GM18867 (cell line): ENCODE measurements at regions not wholly inside any gene's neighbourhood (a gene's known extent, or its start where the extent isn't known, plus 50 kb on each side); places are given as distances from the start of the nearest gene placed in this dataset.

Experiments used
- ATAC-seq: cut with Tn5 transposase; IDR thresholded peaks from one replicate; pipeline ENCODE4 v1.9.1; 2021; ENCODE audit warnings: mild to moderate bottlenecking, moderate library complexity; ENCODE audit not compliant: unreplicated experiment

DNA sequence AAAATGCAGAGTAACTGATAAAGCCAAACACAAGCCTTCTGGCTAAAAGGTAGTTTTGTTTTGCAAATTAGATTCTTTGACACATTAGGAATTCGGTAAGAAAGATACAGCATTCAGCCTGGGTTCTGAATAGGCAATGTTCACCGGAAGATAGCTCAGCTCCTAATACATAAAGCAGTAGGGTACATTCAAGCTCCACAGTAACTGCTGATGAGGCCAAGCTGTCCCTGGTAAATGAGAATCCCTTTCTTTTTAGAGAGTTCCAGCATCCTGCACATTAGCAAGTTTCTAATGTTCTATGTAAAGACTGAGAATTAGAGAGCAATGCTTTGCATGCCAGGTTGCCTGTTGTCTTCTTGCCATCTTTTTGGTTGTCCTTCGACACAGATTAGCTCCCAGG, 316.3 kb upstream of the SLC14A2 start:
- ATAC-seq, result no peak

DNA sequence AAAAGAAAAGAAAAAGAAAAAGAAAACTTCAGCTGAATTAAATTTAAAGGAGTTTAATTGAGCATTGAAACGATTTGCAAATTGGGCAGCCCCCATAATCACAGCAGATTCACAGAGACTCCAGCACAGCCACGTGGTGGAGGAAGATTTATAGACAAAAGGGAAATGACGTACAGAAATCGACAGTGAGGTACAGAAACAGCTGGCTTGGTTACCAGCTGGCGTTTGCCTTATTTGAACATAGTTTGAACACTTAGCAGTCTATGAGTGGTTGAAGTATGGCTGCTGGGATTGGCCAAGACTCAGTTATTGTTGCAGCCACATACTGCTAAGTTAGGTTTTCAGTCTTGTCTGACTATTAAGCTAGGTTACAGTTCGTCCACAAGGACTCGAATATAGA, 312.2 kb upstream of the SLC14A2 start:
- ATAC-seq, result no peak

GRCh38 chr18:45304558-45304957, 310.7 kb upstream of the SLC14A2 start:
- ATAC-seq, result no peak

- no peak for ATAC-seq
Observed at GRCh38 chr18:45312555-45313126, 302.6 kb upstream of the SLC14A2 start.

GRCh38 chr18:45316127-45316526, 299.1 kb upstream of the SLC14A2 start:
- ATAC-seq, result no peak

DNA sequence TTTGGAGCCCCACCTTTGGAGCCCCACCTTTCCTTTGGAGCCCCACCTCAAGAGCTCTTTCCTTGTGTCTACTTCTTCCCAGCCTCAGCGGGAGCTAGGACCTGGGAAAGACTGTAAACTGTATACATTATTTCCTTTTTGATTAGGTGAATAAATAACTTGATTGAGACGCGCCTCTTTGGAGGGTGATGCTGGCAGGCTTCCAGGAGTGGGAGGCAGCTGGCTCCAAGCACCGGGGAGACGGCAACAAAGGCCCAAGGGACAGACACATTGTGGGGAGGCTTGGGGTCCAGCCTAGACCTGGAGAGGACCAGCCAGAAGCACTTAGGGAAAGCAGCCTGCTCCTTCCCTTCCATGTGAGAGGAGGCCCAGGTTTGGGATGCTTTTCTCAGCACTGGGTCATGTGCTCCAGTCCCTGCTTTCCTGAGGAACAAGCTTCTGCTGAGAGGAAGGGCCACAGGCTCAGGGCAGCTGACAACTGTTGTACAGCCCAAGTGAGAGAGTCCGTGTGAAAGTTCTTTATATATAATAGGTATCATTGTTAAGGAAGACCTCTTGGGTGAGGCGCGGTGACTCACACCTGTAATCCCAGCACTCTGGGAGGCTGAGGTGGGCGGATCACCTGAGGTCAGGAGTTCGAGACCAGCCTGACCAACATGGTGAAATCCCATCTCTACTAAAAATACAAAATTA, 297.2 kb upstream of the SLC14A2 start:
- ATAC-seq, result no peak

DNA sequence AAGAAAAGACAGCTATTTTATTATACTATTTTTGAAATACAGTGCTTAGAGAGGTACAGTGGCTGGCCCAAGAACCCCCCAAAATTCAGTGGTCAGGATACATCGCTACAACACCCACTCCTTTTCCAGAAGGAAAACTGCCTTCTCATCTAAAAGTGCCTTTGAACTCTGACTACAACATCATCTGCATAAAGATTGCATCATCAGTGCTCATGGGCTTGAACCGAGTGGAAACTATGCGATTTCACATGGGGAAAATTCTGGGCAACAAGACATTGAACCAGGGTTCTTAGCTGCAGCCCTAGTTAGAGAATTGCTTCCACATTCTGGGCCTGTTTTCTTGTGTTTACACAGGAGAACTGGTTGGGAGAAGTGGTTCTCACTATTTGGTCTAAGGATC, 294.6 kb upstream of the SLC14A2 start:
- ATAC-seq, result no peak

GRCh38 chr18:45321520-45321919, 293.8 kb upstream of the SLC14A2 start:
- ATAC-seq, result no peak

- no peak for ATAC-seq
Observed at GRCh38 chr18:45322343-45322742, 292.9 kb upstream of the SLC14A2 start.

DNA sequence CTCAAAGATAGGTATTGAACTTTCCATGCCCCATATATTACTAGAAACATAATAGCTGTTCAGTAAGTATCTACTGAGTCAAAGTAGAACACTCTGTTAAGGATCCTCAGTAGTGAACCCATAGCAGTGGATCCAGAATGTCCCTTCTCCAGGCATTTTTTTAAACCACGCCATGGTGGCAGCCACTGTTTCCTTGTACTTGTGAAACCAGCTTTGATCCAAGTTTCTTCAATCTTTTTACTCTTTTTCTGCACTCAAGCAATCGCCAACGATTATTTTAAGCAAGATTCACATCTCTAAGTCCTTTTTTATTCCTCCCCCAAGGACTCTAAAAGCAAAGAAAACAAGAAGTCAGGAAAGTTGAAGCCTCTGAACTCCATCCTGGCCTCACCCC, 291.2 kb upstream of the SLC14A2 start:
- ATAC-seq, result no peak

GRCh38 chr18:45324495-45325113, 290.7 kb upstream of the SLC14A2 start:
- ATAC-seq, result no peak

DNA sequence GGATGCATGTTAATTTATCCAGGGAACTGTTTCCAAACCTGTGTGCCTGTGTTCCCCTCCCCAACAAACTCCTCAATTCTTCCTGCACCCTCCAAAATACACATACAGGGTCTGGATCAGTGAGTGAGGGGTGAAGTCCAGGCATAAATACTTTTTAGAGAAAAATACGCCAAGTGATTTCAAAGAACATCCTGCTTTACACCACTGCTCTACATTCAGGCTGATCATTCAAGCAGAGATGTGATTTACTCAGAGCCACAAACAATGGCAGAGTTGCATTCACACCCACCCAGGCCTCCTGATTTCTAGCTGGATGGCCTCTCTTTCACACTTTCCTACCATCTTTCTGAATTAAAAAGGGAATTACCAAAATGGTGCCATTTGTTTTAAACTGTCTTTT, 289.5 kb upstream of the SLC14A2 start:
- ATAC-seq, result no peak

DNA sequence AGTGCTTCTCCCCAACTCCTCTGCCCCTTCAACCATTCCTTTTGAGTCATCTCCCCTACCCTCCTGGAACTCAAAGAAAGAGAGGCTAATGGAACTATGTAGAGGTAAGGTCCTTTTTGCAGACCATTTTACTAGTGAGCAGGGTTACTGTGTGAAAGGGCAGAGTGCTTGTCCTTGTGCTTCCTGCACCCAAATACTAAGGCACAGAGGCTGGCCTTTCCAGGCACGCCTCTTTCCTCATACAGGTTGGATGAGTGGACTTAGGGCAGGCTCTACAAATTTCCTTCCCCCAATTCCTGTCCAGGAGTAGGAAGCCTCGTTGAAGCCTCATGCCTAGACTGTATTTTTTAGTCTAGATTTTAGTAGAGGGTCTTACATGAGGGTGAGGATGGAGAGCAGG, 288.8 kb upstream of the SLC14A2 start:
- ATAC-seq, result no peak

GRCh38 chr18:45328296-45328695, 287.0 kb upstream of the SLC14A2 start:
- no peak for ATAC-seq

- ATAC-seq, result no peak
Observed at GRCh38 chr18:45328811-45329210, 286.5 kb upstream of the SLC14A2 start.

DNA sequence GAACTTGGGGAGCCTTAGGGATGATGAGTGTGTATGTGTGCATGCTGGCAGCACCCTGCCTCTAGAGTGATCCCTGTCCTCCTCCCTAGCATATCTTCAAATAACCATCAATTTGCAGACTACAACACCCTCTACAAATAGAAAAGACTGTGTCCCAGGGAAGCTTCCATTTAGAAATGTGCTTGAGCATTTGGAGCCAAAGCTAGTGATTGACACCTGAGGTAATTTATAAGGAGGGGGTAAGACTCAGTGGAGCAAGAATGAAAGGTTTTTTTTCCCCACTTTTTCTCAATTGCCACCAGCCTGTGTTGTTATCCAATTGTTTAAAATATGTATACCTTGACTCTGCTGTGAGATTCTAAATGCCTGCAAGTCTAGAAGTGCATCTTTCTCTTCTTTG, 286.0 kb upstream of the SLC14A2 start:
- no peak for ATAC-seq

GRCh38 chr18:45330170-45330594, 285.1 kb upstream of the SLC14A2 start:
- ATAC-seq, result no peak

GRCh38 chr18:45332871-45333270, 282.4 kb upstream of the SLC14A2 start:
- no peak for ATAC-seq

DNA sequence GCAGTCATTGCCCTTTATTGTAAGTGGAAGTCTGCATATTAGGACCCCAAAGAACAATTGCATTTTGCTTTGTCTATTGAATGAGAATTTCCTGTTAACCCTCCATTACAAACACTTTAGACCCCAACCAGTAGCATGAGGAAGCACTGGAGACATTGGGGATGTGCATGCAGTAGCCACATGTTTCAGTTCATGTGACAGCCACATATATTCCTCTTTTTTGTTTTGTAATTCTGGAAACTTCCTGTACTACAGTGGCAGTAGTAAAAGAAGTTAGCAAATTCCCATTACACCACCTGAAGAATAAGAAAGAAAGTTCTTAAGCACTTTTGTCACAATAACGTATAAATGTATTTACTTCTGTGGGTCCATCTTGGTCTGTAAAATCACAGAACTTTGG, 281.1 kb upstream of the SLC14A2 start:
- no peak for ATAC-seq

GRCh38 chr18:45335282-45336043, 279.8 kb upstream of the SLC14A2 start:
- ATAC-seq, result no peak

DNA sequence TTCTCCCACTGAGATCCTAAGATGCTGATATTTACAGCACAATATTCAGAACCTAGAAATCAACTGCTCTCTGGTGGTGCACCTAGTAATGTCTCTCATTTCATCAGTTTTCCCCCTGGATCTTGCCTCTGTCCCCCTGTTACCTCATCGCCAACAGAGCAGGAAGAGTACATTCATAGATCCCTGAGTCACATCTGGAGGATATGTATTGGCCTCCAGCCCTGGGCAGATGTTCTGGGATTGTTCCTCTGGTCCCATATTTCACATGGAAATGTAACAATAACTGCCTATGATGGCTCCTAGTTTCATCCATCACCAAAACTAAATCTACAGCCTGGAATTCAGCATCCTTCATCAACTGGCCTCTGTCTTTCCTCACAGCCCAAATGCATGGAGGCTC, 278.8 kb upstream of the SLC14A2 start:
- ATAC-seq, result no peak

- ATAC-seq, result no peak
Observed at GRCh38 chr18:45337477-45337876, 277.8 kb upstream of the SLC14A2 start.
